Activated T-cell treated with anti-CD3 and anti-CD28 coated beads for 24 hours (primary cell): ENCODE measurements at regions not wholly inside any gene's neighbourhood (a gene's known extent, or its start where the extent isn't known, plus 50 kb on each side); places are given as distances from the start of the nearest gene placed in this dataset.

ENCODE experiments used
- DNase-seq: peaks from one replicate; pipeline ENCODE4 v3.0.0-alpha.2; 2020; ENCODE audit warnings: low read depth

- DNase-seq, result no peak
These were observed 70.4 kb upstream of the BLCAP start for GRCh38 chr20:37598100-37598543.

GRCh38 chr20:37596890-37597536 is 69.3 kb upstream of the BLCAP start:
- no peak for DNase-seq

- DNase-seq, result no peak
These were observed 68.5 kb upstream of the BLCAP start for GRCh38 chr20:37596168-37596567.

- DNase-seq, result no peak
These were observed 66.0 kb upstream of the BLCAP start for GRCh38 chr20:37593710-37594109.

GRCh38 chr20:37590938-37591490 is 63.3 kb upstream of the BLCAP start:
- DNase-seq, result no peak

- no peak for DNase-seq
These were observed 58.4 kb upstream of the BLCAP start for GRCh38 chr20:37586078-37586477.

GRCh38 chr20:37584238-37584807 is 56.6 kb upstream of the BLCAP start:
- no peak for DNase-seq

- DNase-seq, result no peak
These were observed 53.6 kb upstream of the BLCAP start for GRCh38 chr20:37581246-37581645.

GRCh38 chr20:37580069-37580468 is 52.4 kb upstream of the BLCAP start:
- DNase-seq, result no peak

GRCh38 chr20:37579106-37579505 is 51.4 kb upstream of the BLCAP start:
- DNase-seq, result no peak

GRCh38 chr20:37577981-37578380 is 50.3 kb upstream of the BLCAP start:
- no peak for DNase-seq
